Activated CD8-positive, alpha-beta memory T cell treated with anti-CD3 and anti-CD28 coated beads, Interleukin-2, amount 10 ng/mL, durations not matched to agents 7 days and 5 days (primary cell): ENCODE measurements at regions not wholly inside any gene's neighbourhood (a gene's known extent, or its start where the extent isn't known, plus 50 kb on each side); places are given as distances from the start of the nearest gene placed in this dataset.
A peak's percentile ranks its signal among the peaks of the same experiment; 100 is the strongest.

Source experiments
- ATAC-seq: fragments of 150-1000 bp; cut with Tn5 transposase; one replicate; pipeline ENCODE4 v1.10.0; 2021; ENCODE audit warnings: moderate library complexity
- CTCF ChIA-PET: fragments of 350-600 bp; sonication (Branson Sonifier 250); formaldehyde crosslinking; loops from one replicate; lab custom pipeline; 2021; ENCODE audit warnings: antibody characterized with exemption; lab: Charles Lee
- DNase-seq: peaks from one replicate; pipeline ENCODE4 v3.0.0-alpha.2; 2020
- H3K27ac Mint-ChIP-seq: one replicate; pipeline ENCODE4 v1.8.0; 2021; ENCODE audit warnings: mild to moderate bottlenecking, mixed read lengths
- H3K27me3 Mint-ChIP-seq: one replicate; pipeline ENCODE4 v1.8.0; 2021; ENCODE audit warnings: mixed read lengths
- H3K36me3 Mint-ChIP-seq: one replicate; pipeline ENCODE4 v1.8.0; 2021; ENCODE audit warnings: mild to moderate bottlenecking, mixed read lengths
- H3K4me1 Mint-ChIP-seq: one replicate; pipeline ENCODE4 v1.8.0; 2021; ENCODE audit warnings: mixed read lengths
- H3K4me3 Mint-ChIP-seq: one replicate; pipeline ENCODE4 v1.8.0; 2021; ENCODE audit warnings: mild to moderate bottlenecking, moderate library complexity, mixed read lengths
- H3K9me3 Mint-ChIP-seq: one replicate; pipeline ENCODE4 v1.8.0; 2022; ENCODE audit warnings: low read depth, mixed read lengths

- H3K27ac Mint-ChIP-seq = no peak overlapping the region
- no peak overlapping the region for H3K4me3 Mint-ChIP-seq
- CTCF ChIA-PET = no interaction called here
- H3K9me3 Mint-ChIP-seq = no peaks in the 10 kb centered on the region
- H3K36me3 Mint-ChIP-seq = peaks cover 7% of the 10 kb centered on the region
- H3K27me3 Mint-ChIP-seq = peaks cover 4% of the 10 kb centered on the region
- peaks cover 13% of the 10 kb centered on the region for H3K4me1 Mint-ChIP-seq
- ATAC-seq (no peak), DNase-seq (no peak)
These were observed 246.9 kb downstream of the PTEN start for GRCh38 chr10:88110355-88110754.

GRCh38 chr10:88110822-88111221, 247.4 kb downstream of the PTEN start:
- H3K4me3 Mint-ChIP-seq = no peak overlapping the region
- H3K36me3 Mint-ChIP-seq = peaks cover 7% of the 10 kb centered on the region
- no peak overlapping the region for H3K27ac Mint-ChIP-seq
- ATAC-seq = no peak
- DNase-seq = no peak
- H3K27me3 Mint-ChIP-seq = peaks cover 4% of the 10 kb centered on the region
- CTCF ChIA-PET = no interaction called here
- H3K9me3 Mint-ChIP-seq = no peaks in the 10 kb centered on the region
- H3K4me1 Mint-ChIP-seq = peaks cover 13% of the 10 kb centered on the region

DNA sequence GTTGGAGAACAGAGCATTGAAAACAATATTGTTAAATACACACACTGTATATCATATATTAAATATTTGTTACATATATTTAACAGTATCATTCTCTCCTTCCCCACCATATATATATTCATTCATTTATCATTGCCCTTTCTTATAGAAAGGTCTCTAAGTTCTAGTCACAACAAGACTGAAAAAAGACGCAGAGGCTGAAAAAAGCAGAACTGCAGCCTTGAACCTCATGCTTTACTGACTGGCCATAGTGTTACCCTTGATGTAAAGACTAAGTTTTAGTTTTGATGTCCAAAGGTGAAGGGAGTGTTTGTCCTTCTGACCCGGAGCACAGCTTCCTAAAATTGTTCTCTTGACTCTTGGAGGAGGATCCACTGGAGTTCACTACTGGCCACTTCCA, 247.9 kb downstream of the PTEN start:
- Mint-ChIP-seq H3K9me3 (no peaks in the 10 kb centered on the region), H3K27ac (no peak overlapping the region), H3K36me3 (peaks cover 7% of the 10 kb centered on the region), H3K27me3 (peaks cover 2% of the 10 kb centered on the region), H3K4me3 (no peak overlapping the region), H3K4me1 (peaks cover 13% of the 10 kb centered on the region)
- DNase-seq = no peak
- ATAC-seq = no peak
- CTCF ChIA-PET = no interaction called here

DNA sequence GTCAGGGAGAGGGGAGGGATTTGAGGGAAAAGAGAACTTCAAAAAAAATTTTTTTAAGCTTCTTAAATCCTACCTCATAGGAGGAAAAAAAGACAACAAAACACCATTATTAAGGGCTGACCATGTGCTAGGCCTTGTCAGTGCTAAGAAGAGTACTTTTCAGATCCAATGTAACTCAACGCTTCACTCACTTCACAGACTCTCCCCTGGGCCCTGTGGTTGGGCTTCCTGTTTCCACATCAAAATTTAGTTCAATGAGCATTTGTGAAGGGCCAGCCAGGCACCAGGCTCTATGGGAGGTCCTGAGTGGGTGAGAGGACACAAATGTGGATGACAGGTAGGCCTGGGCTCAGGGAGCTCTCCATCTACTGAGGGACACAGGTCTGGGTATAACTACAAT, 249.8 kb downstream of the PTEN start:
- no peak for DNase-seq

GRCh38 chr10:88113657-88114272, 250.3 kb downstream of the PTEN start:
- ATAC-seq = no peak
- H3K36me3 Mint-ChIP-seq = peaks cover 2% of the 10 kb centered on the region
- CTCF ChIA-PET = interaction anchor here (0.6 to 1.6 kb wide), 8 partner anchors 20 to 273 kb away, joined by 3 to 4 read pairs (median 3); no protein-coding TSS in a partner anchor
- peaks cover 5% of the 10 kb centered on the region for H3K4me1 Mint-ChIP-seq
- H3K27ac Mint-ChIP-seq = no peak overlapping the region
- H3K9me3 Mint-ChIP-seq = no peaks in the 10 kb centered on the region
- DNase-seq = no peak
- H3K27me3 Mint-ChIP-seq = peaks cover 2% of the 10 kb centered on the region
- no peak overlapping the region for H3K4me3 Mint-ChIP-seq

More for the DNA sequence above, 249.8 kb downstream of the PTEN start:
- Mint-ChIP-seq H3K27me3 (peaks cover 2% of the 10 kb centered on the region), H3K9me3 (no peaks in the 10 kb centered on the region), H3K4me1 (peaks cover 7% of the 10 kb centered on the region), H3K36me3 (peaks cover 3% of the 10 kb centered on the region), H3K27ac (no peak overlapping the region), H3K4me3 (no peak overlapping the region)
- ATAC-seq = no peak
- CTCF ChIA-PET = interaction anchor here (1.0 to 1.6 kb wide), 4 partner anchors 19 to 274 kb away, joined by 3 to 4 read pairs (median 3); no protein-coding TSS in a partner anchor

- no peak for DNase-seq
- peaks cover 2% of the 10 kb centered on the region for H3K27me3 Mint-ChIP-seq
- CTCF ChIA-PET = interaction anchor here (0.6 to 1.6 kb wide), 10 partner anchors 21 to 376 kb away, joined by 3 to 4 read pairs (median 3); no protein-coding TSS in a partner anchor
- no peak for ATAC-seq
- no peaks in the 10 kb centered on the region for H3K9me3 Mint-ChIP-seq
- H3K4me3 Mint-ChIP-seq = no peak overlapping the region
- H3K4me1 Mint-ChIP-seq = peaks cover 7% of the 10 kb centered on the region
- no peak overlapping the region for H3K27ac Mint-ChIP-seq
- H3K36me3 Mint-ChIP-seq = peaks cover 2% of the 10 kb centered on the region
These were observed 250.9 kb downstream of the PTEN start for GRCh38 chr10:88114368-88114767.

- CTCF ChIA-PET = no interaction called here
- Mint-ChIP-seq H3K4me1 (peaks cover 12% of the 10 kb centered on the region), H3K36me3 (no peaks in the 10 kb centered on the region), H3K27ac (no peak overlapping the region), H3K27me3 (peaks cover 2% of the 10 kb centered on the region), H3K9me3 (no peaks in the 10 kb centered on the region), H3K4me3 (no peak overlapping the region)
- no peak for ATAC-seq
- DNase-seq = no peak
These were observed 252.0 kb downstream of the PTEN start for GRCh38 chr10:88115407-88115806.

- Mint-ChIP-seq H3K9me3 (no peaks in the 10 kb centered on the region), H3K27ac (no peak overlapping the region), H3K4me3 (no peak overlapping the region), H3K36me3 (no peaks in the 10 kb centered on the region), H3K4me1 (peaks cover 15% of the 10 kb centered on the region), H3K27me3 (no peaks in the 10 kb centered on the region)
- CTCF ChIA-PET = interaction anchor here (1.1 to 1.3 kb wide), 2 partner anchors 24 to 255 kb away, joined by 3 read pairs; no protein-coding TSS in a partner anchor
- no peak for ATAC-seq
- DNase-seq = no peak
These were observed 252.5 kb downstream of the PTEN start for GRCh38 chr10:88115968-88116367.

GRCh38 chr10:88116481-88116880, 253.1 kb downstream of the PTEN start:
- peaks cover 15% of the 10 kb centered on the region for H3K4me1 Mint-ChIP-seq
- DNase-seq (no peak), ATAC-seq (no peak)
- H3K27me3 Mint-ChIP-seq = no peaks in the 10 kb centered on the region
- CTCF ChIA-PET = interaction anchor here (1.0 to 2.0 kb wide), 6 partner anchors 12 to 273 kb away, joined by 3 to 7 read pairs (median 3); no protein-coding TSS in a partner anchor
- no peaks in the 10 kb centered on the region for H3K9me3 Mint-ChIP-seq
- H3K36me3 Mint-ChIP-seq = no peaks in the 10 kb centered on the region
- H3K4me3 Mint-ChIP-seq = no peak overlapping the region
- no peak overlapping the region for H3K27ac Mint-ChIP-seq

- CTCF ChIA-PET = interaction anchor here (0.8 to 2.0 kb wide), 8 partner anchors 12 to 273 kb away, joined by 3 to 7 read pairs (median 3); no protein-coding TSS in a partner anchor
- no peak overlapping the region for H3K27ac Mint-ChIP-seq
- no peaks in the 10 kb centered on the region for H3K27me3 Mint-ChIP-seq
- DNase-seq (peak; percentile 66), ATAC-seq (peak; percentile 67)
- no peaks in the 10 kb centered on the region for H3K9me3 Mint-ChIP-seq
- no peaks in the 10 kb centered on the region for H3K36me3 Mint-ChIP-seq
- peaks cover 15% of the 10 kb centered on the region for H3K4me1 Mint-ChIP-seq
- no peak overlapping the region for H3K4me3 Mint-ChIP-seq
These were observed 253.7 kb downstream of the PTEN start for GRCh38 chr10:88116971-88117626.

GRCh38 chr10:88117869-88118632, 254.6 kb downstream of the PTEN start:
- no peak overlapping the region for H3K27ac Mint-ChIP-seq
- H3K36me3 Mint-ChIP-seq = no peaks in the 10 kb centered on the region
- H3K27me3 Mint-ChIP-seq = no peaks in the 10 kb centered on the region
- CTCF ChIA-PET = interaction anchor here (0.8 to 2.0 kb wide), 5 partner anchors 11 to 142 kb away, joined by 3 to 7 read pairs (median 3); no protein-coding TSS in a partner anchor
- H3K9me3 Mint-ChIP-seq = no peaks in the 10 kb centered on the region
- DNase-seq (no peak), ATAC-seq (peak; percentile 58)
- peaks cover 15% of the 10 kb centered on the region for H3K4me1 Mint-ChIP-seq
- H3K4me3 Mint-ChIP-seq = no peak overlapping the region

DNA sequence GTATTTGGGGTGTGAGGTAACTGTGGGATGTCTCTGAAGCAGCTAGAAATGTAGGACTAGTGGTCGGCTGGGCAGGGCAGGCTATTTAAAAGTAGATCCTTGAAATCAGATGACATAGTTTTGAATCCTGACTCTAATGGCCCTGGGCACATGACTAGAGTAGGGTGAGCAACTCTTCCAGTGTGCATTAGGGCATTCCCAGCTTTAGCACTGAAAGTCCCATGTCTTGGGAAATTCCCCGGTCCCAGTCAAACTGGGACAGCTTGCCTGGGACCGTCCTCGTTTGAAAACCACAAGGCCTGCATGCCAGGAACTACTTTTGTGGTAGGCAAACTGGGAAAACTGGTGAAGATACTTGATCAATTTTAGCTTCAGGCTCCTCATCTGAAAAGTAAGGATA, 255.3 kb downstream of the PTEN start:
- peaks cover 15% of the 10 kb centered on the region for H3K4me1 Mint-ChIP-seq
- H3K27me3 Mint-ChIP-seq = no peaks in the 10 kb centered on the region
- ATAC-seq (no peak), DNase-seq (no peak)
- CTCF ChIA-PET = no interaction called here
- H3K9me3 Mint-ChIP-seq = no peaks in the 10 kb centered on the region
- H3K36me3 Mint-ChIP-seq = no peaks in the 10 kb centered on the region
- no peak overlapping the region for H3K27ac Mint-ChIP-seq
- no peak overlapping the region for H3K4me3 Mint-ChIP-seq

GRCh38 chr10:88119160-88119559, 255.7 kb downstream of the PTEN start:
- CTCF ChIA-PET = no interaction called here
- Mint-ChIP-seq H3K9me3 (no peaks in the 10 kb centered on the region), H3K4me1 (peaks cover 12% of the 10 kb centered on the region), H3K4me3 (no peak overlapping the region), H3K27ac (no peak overlapping the region), H3K27me3 (peaks cover 4% of the 10 kb centered on the region), H3K36me3 (no peaks in the 10 kb centered on the region)
- ATAC-seq (no peak), DNase-seq (no peak)
